ENCODE measurements at regions not wholly inside any gene's neighbourhood (a gene's known extent, or its start where the extent isn't known, plus 50 kb on each side); places are given as distances from the start of the nearest gene placed in this dataset.
"Not testable (repeated sequence)": the region's sequence is repeated elsewhere in the genome, so short reads cannot be mapped to it uniquely, and the experiment has no call there.

GRCh38 chr5:50575740-50576139 lies 90.7 kb upstream of the PARP8 start:
- H3K4me3 Mint-ChIP-seq = no peak overlapping the region
- no peak for ATAC-seq

GRCh38 chr5:50576265-50576664 lies 90.2 kb upstream of the PARP8 start:
- H3K4me1 Mint-ChIP-seq = peaks cover 18% of the 10 kb centered on the region
- H3K27me3 Mint-ChIP-seq = no peaks in the 10 kb centered on the region
- ATAC-seq (no peak), DNase-seq (no peak)
- no peak overlapping the region for H3K4me3 Mint-ChIP-seq
- H3K27ac Mint-ChIP-seq = no peak overlapping the region
- H3K9me3 Mint-ChIP-seq = no peaks in the 10 kb centered on the region
- no peaks in the 10 kb centered on the region for H3K36me3 Mint-ChIP-seq (ENCODE audit: low read depth)

More at GRCh38 chr5:50575740-50576139, 90.7 kb upstream of the PARP8 start:
- no peaks in the 10 kb centered on the region for H3K27me3 Mint-ChIP-seq
- H3K4me1 Mint-ChIP-seq = peaks cover 18% of the 10 kb centered on the region
- no peak overlapping the region for H3K27ac Mint-ChIP-seq
- no peaks in the 10 kb centered on the region for H3K36me3 Mint-ChIP-seq (ENCODE audit: low read depth)
- peaks cover 3% of the 10 kb centered on the region for H3K9me3 Mint-ChIP-seq
- no peak for DNase-seq

GRCh38 chr5:50576686-50577256 lies 89.7 kb upstream of the PARP8 start:
- Mint-ChIP-seq H3K27ac (no peak overlapping the region), H3K36me3 (ENCODE audit: low read depth) (no peaks in the 10 kb centered on the region), H3K4me1 (peaks cover 15% of the 10 kb centered on the region), H3K27me3 (no peaks in the 10 kb centered on the region), H3K4me3 (no peak overlapping the region), H3K9me3 (no peaks in the 10 kb centered on the region)
- DNase-seq (no peak), ATAC-seq (no peak)

- peaks cover 2% of the 10 kb centered on the region for H3K9me3 Mint-ChIP-seq
- DNase-seq = no peak
- no peak overlapping the region for H3K4me3 Mint-ChIP-seq
- no peak for ATAC-seq
- no peaks in the 10 kb centered on the region for H3K27me3 Mint-ChIP-seq
- no peak overlapping the region for H3K27ac Mint-ChIP-seq
- peaks cover 13% of the 10 kb centered on the region for H3K4me1 Mint-ChIP-seq
- no peaks in the 10 kb centered on the region for H3K36me3 Mint-ChIP-seq (ENCODE audit: low read depth)
Measured at GRCh38 chr5:50580506-50580905, 85.9 kb upstream of the PARP8 start.

- not testable (repeated sequence) for ATAC-seq; H3K36me3 Mint-ChIP-seq (ENCODE audit: low read depth); H3K27me3 Mint-ChIP-seq; H3K4me3 Mint-ChIP-seq; H3K4me1 Mint-ChIP-seq; DNase-seq; H3K27ac Mint-ChIP-seq; H3K9me3 Mint-ChIP-seq
Measured at GRCh38 chr5:50581845-50582244, 84.6 kb upstream of the PARP8 start.

GRCh38 chr5:50582699-50583098 lies 83.7 kb upstream of the PARP8 start:
- no peak overlapping the region for H3K4me3 Mint-ChIP-seq
- no peaks in the 10 kb centered on the region for H3K27me3 Mint-ChIP-seq
- no peaks in the 10 kb centered on the region for H3K36me3 Mint-ChIP-seq (ENCODE audit: low read depth)
- H3K4me1 Mint-ChIP-seq = peaks cover 2% of the 10 kb centered on the region
- H3K9me3 Mint-ChIP-seq = peaks cover 5% of the 10 kb centered on the region
- DNase-seq (no peak), ATAC-seq (no peak)
- no peak overlapping the region for H3K27ac Mint-ChIP-seq

- Mint-ChIP-seq H3K27ac (no peak overlapping the region), H3K4me1 (peaks cover 2% of the 10 kb centered on the region), H3K4me3 (no peak overlapping the region), H3K9me3 (peaks cover 5% of the 10 kb centered on the region), H3K27me3 (no peaks in the 10 kb centered on the region), H3K36me3 (ENCODE audit: low read depth) (no peaks in the 10 kb centered on the region)
- DNase-seq = no peak
- ATAC-seq = no peak
Measured at GRCh38 chr5:50583621-50584020, 82.8 kb upstream of the PARP8 start.

GRCh38 chr5:50588471-50588870 lies 78.0 kb upstream of the PARP8 start:
- not testable (repeated sequence) for H3K36me3 Mint-ChIP-seq (ENCODE audit: low read depth); ATAC-seq; DNase-seq; H3K27ac Mint-ChIP-seq; H3K4me3 Mint-ChIP-seq; H3K9me3 Mint-ChIP-seq; H3K27me3 Mint-ChIP-seq
- H3K4me1 Mint-ChIP-seq = peaks cover 40% of the 10 kb centered on the region

GRCh38 chr5:50590444-50591189 lies 75.8 kb upstream of the PARP8 start:
- H3K4me1 Mint-ChIP-seq = peaks cover 51% of the 10 kb centered on the region
- not testable (repeated sequence) for H3K36me3 Mint-ChIP-seq (ENCODE audit: low read depth); H3K9me3 Mint-ChIP-seq; ATAC-seq; DNase-seq; H3K27me3 Mint-ChIP-seq
- peak overlapping the region; percentile 29 for H3K4me3 Mint-ChIP-seq
- peak overlapping the region; percentile 69 for H3K27ac Mint-ChIP-seq

- H3K36me3 Mint-ChIP-seq (ENCODE audit: low read depth); DNase-seq; H3K9me3 Mint-ChIP-seq; H3K4me3 Mint-ChIP-seq; ATAC-seq; H3K27me3 Mint-ChIP-seq: not testable (repeated sequence)
- Mint-ChIP-seq H3K27ac (peak overlapping the region; percentile 69), H3K4me1 (peaks cover 51% of the 10 kb centered on the region)
Measured at GRCh38 chr5:50591338-50591737, 75.1 kb upstream of the PARP8 start.

- DNase-seq (no peak), ATAC-seq (no peak)
- no peaks in the 10 kb centered on the region for H3K9me3 Mint-ChIP-seq
- peak overlapping the region; percentile 36 for H3K27ac Mint-ChIP-seq
- peaks cover 4% of the 10 kb centered on the region for H3K36me3 Mint-ChIP-seq (ENCODE audit: low read depth)
- no peaks in the 10 kb centered on the region for H3K27me3 Mint-ChIP-seq
- H3K4me1 Mint-ChIP-seq = peaks cover 50% of the 10 kb centered on the region
- H3K4me3 Mint-ChIP-seq = no peak overlapping the region
Measured at GRCh38 chr5:50593681-50594080, 72.8 kb upstream of the PARP8 start.

- peaks cover 5% of the 10 kb centered on the region for H3K9me3 Mint-ChIP-seq
- peak overlapping the region; percentile 22 for H3K27ac Mint-ChIP-seq
- DNase-seq (no peak), ATAC-seq (no peak)
- no peaks in the 10 kb centered on the region for H3K27me3 Mint-ChIP-seq
- H3K36me3 Mint-ChIP-seq (ENCODE audit: low read depth) = peaks cover 4% of the 10 kb centered on the region
- no peak overlapping the region for H3K4me3 Mint-ChIP-seq
- H3K4me1 Mint-ChIP-seq = peaks cover 41% of the 10 kb centered on the region
Measured at GRCh38 chr5:50595199-50595598, 71.2 kb upstream of the PARP8 start.

- H3K4me3 Mint-ChIP-seq; H3K27ac Mint-ChIP-seq; H3K9me3 Mint-ChIP-seq; H3K36me3 Mint-ChIP-seq (ENCODE audit: low read depth); ATAC-seq; DNase-seq; H3K4me1 Mint-ChIP-seq; H3K27me3 Mint-ChIP-seq: not testable (repeated sequence)
Measured at GRCh38 chr5:50601576-50601975, 64.9 kb upstream of the PARP8 start.

- Mint-ChIP-seq H3K27ac (no peak overlapping the region), H3K4me1 (peaks cover 11% of the 10 kb centered on the region), H3K27me3 (no peaks in the 10 kb centered on the region), H3K4me3 (no peak overlapping the region), H3K9me3 (no peaks in the 10 kb centered on the region), H3K36me3 (ENCODE audit: low read depth) (no peaks in the 10 kb centered on the region)
- ATAC-seq (no peak), DNase-seq (no peak)
Measured at GRCh38 chr5:50606179-50606578, 60.3 kb upstream of the PARP8 start.

- H3K27ac Mint-ChIP-seq; H3K36me3 Mint-ChIP-seq (ENCODE audit: low read depth); H3K4me1 Mint-ChIP-seq: not testable (repeated sequence)
Measured at GRCh38 chr5:50607456-50607855, 59.0 kb upstream of the PARP8 start.

More at GRCh38 chr5:50607456-50607855, 59.0 kb upstream of the PARP8 start:
- DNase-seq, H3K9me3 Mint-ChIP-seq, H3K27me3 Mint-ChIP-seq, ATAC-seq, H3K4me3 Mint-ChIP-seq: not testable (repeated sequence)

Measured in activated naive CD8-positive, alpha-beta T cell treated with anti-CD3 and anti-CD28 coated beads, Interleukin-2, amount 50 U/mL, for 24 hours (primary cell).